22Rv1 (cell line): ENCODE measurements at regions not wholly inside any gene's neighbourhood (a gene's known extent, or its start where the extent isn't known, plus 50 kb on each side); places are given as distances from the start of the nearest gene placed in this dataset.

Experiments
- CTCF ChIP-seq: fragments of 450-650 bp; IDR thresholded peaks from 2 replicates; pipeline ENCODE4 v1.5.1; 2017; ENCODE audit warnings: mild to moderate bottlenecking
- ZFX ChIP-seq: fragments of 450-650 bp; IDR thresholded peaks from 2 replicates; pipeline ENCODE4 v1.6.1; 2017; ENCODE audit warnings: antibody characterized with exemption, borderline replicate concordance

- TF ChIP-seq CTCF, result no peak
- TF ChIP-seq ZFX, result no peak
These were observed 198.0 kb upstream of the DCN start for GRCh38 chr12:91380631-91381030.
